Fibroblast of the aortic adventitia (primary cell): ENCODE measurements at regions not wholly inside any gene's neighbourhood (a gene's known extent, or its start where the extent isn't known, plus 50 kb on each side); places are given as distances from the start of the nearest gene placed in this dataset.
A peak's percentile ranks its signal among the peaks of the same experiment; 100 is the strongest.

ENCODE experiments used
- DNase-seq: peaks from one replicate; pipeline ENCODE4 v3.0.0-alpha.2; 2010; ENCODE audit warnings: low read depth
- H3K4me3 ChIP-seq: 2 replicates; pipeline ENCODE4 v1.5.1; 2011; ENCODE audit warnings: low read depth, mild to moderate bottlenecking, control low read depth, low read length, moderate library complexity
- CTCF ChIP-seq: IDR thresholded peaks from 2 replicates; pipeline ENCODE4 v1.5.1; 2011; ENCODE audit warnings: mild to moderate bottlenecking, low read length, control low read depth, inconsistent platforms; ENCODE audit not compliant: insufficient read depth

DNA sequence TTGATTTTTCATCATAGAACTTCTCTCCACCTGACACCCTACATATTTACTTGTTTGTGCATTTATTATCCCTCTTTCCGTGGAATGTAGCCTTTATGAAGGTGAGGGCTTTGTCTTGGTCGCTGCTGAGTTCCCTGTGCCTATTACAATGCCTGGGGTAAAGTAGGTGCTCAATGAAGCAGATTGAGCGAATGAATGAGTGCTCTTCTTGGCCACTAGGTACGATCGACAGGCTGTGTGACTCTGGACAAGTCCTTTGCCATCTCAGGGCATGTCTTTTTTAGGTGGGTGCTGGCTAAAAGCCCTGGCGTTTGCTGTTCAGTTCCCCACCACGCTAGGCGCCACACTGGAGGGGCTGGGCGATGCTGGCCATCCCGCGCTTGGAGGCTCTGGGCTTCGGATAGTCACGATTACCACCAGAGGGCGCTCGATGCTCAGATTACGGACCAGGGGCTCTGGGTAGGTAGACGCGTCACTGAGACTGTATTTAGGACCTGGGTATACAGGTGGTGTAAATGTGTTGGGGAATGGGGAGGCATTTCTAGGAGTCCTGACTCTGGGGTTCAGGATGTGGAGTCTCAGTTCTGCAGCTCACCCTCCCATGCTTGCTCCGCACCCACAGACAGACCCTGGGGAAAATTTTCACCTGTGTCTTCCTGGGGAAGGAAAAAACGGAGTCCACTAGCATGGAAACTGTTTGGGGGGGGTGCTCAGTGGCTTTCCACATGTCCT, 71.0 kb upstream of the CSF3R start:
- peak; percentile 67 for TF ChIP-seq CTCF
- peak; percentile 47 for DNase-seq
- H3K4me3 ChIP-seq, result no peak overlapping the region

GRCh38 chr1:36542962-36543515, 60.3 kb upstream of the CSF3R start:
- H3K4me3 ChIP-seq, result no peak overlapping the region
- TF ChIP-seq CTCF, result no peak
- no peak for DNase-seq

DNA sequence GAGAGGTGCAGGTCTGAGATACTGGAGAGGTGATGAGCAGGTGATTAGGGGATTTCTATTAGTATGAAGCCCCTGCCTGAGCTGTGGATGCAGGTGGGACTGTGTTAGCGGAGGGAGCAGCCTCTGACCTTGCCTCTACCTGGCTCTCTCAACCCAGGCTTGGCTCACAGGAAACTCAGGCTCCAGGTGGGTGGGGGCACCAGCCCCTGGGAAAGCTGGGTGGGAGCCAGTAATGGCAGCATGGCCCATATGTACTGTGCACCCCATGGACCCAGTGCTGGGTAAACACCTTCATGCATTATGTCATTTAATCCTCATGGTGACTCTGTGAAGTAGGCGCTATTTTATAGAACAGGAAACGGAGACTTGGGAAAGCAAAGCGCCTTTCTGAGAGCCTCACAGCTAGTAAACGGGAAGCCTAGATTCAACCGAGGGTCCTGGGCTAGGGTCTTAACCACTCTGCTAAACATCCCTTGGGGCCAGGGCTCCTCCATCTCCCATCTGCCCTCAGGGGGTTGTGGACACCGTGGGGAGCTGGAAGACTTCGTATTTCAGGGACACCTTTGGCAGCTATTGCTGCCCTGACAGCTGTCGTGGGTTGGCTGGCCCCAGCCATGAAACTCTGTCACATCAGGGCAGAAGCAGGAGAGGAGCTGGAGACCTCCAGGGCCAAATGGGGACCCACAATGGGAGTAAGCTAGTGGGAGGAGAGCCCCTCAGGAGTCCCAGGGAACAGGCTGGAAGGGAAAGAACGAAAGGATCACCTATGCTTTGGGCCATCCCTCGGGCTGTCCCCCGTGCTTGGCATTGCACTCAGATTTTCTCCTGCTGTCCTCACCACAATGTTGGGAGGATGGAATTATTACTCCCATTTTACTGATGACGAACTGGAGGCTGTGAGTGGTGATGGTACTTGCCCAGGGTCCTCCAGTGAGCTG, 59.6 kb upstream of the CSF3R start:
- H3K4me3 ChIP-seq, result no peak overlapping the region
- no peak for DNase-seq

GRCh38 chr1:36540056-36540455, 57.3 kb upstream of the CSF3R start:
- DNase-seq, result no peak
- TF ChIP-seq CTCF, result no peak
- H3K4me3 ChIP-seq, result no peak overlapping the region

More for the DNA sequence above, 59.6 kb upstream of the CSF3R start:
- TF ChIP-seq CTCF, result no peak

DNA sequence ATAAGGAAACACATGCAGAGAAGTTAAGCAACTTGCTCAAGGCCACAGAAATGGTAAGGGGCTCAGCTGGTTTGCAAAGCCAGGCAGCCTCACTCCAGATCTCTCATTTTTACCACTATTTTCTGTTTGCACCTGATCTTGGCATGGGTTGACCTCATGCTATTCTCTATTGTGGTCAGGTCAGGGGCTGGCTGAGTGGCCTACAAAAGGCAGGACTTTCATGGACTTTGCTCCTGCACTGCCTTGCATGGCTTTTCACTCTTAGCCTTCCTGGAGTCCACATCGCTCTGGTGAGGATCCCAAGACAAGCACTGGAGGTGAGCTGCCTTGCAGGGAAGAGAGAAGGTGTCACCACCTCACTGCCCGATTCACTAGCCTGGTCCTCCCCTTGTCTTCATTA, 56.8 kb upstream of the CSF3R start:
- no peak overlapping the region for H3K4me3 ChIP-seq
- DNase-seq, result no peak
- TF ChIP-seq CTCF, result no peak

DNA sequence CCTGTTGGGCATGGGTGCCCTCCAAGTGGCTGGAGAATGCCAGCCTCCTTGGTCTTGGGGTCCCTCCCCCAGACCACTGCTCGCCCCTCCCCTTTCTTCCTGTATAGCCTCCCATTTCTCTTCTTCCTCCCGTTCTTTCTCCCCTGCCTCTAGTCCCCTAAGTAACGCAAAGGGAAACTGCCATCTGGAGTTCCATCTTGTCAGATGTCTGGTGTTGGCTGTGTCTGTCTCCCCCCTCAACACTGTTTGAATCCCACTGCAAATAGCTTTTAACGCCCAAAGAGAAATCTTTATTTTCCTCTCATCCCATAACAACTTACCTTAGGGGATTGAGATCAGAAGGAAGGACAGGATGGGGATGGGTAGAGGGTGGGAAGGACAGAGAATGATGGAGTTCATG, 55.3 kb upstream of the CSF3R start:
- DNase-seq, result no peak
- TF ChIP-seq CTCF, result no peak
- no peak overlapping the region for H3K4me3 ChIP-seq
